ENCODE measurements at regions not wholly inside any gene's neighbourhood (a gene's known extent, or its start where the extent isn't known, plus 50 kb on each side); places are given as distances from the start of the nearest gene placed in this dataset.

GRCh38 chr17:34008125-34008524 is 247.0 kb upstream of the CCL2 start:
- no peak overlapping the region for H3K4me3 Mint-ChIP-seq
- no peaks in the 10 kb centered on the region for H3K9me3 Mint-ChIP-seq
- H3K4me1 Mint-ChIP-seq (ENCODE audit: unreplicated experiment) = no peaks in the 10 kb centered on the region
- no peak for DNase-seq (ENCODE audit: extremely low spot score, unreplicated experiment)
- H3K27me3 Mint-ChIP-seq = no peaks in the 10 kb centered on the region
- H3K36me3 Mint-ChIP-seq = no peaks in the 10 kb centered on the region
- TF ChIP-seq, protein P1, sequence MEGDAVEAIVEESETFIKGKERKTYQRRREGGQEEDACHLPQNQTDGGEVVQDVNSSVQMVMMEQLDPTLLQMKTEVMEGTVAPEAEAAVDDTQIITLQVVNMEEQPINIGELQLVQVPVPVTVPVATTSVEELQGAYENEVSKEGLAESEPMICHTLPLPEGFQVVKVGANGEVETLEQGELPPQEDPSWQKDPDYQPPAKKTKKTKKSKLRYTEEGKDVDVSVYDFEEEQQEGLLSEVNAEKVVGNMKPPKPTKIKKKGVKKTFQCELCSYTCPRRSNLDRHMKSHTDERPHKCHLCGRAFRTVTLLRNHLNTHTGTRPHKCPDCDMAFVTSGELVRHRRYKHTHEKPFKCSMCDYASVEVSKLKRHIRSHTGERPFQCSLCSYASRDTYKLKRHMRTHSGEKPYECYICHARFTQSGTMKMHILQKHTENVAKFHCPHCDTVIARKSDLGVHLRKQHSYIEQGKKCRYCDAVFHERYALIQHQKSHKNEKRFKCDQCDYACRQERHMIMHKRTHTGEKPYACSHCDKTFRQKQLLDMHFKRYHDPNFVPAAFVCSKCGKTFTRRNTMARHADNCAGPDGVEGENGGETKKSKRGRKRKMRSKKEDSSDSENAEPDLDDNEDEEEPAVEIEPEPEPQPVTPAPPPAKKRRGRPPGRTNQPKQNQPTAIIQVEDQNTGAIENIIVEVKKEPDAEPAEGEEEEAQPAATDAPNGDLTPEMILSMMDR (conservative IDR thresholded peaks at IDR 0.05) = no peak
- H3K27ac Mint-ChIP-seq = peak overlapping the region; percentile 78

GRCh38 chr17:34009912-34010311 is 245.2 kb upstream of the CCL2 start:
- Mint-ChIP-seq H3K27ac (no peak overlapping the region), H3K36me3 (no peaks in the 10 kb centered on the region), H3K4me1 (ENCODE audit: unreplicated experiment) (no peaks in the 10 kb centered on the region), H3K27me3 (peaks cover 3% of the 10 kb centered on the region), H3K9me3 (no peaks in the 10 kb centered on the region), H3K4me3 (no peak overlapping the region)
- TF ChIP-seq, protein P1 (conservative IDR thresholded peaks at IDR 0.05) = no peak
- DNase-seq (ENCODE audit: extremely low spot score, unreplicated experiment) = no peak

- Mint-ChIP-seq H3K4me3 (no peak overlapping the region), H3K9me3 (no peaks in the 10 kb centered on the region), H3K27ac (no peak overlapping the region), H3K4me1 (ENCODE audit: unreplicated experiment) (no peaks in the 10 kb centered on the region), H3K27me3 (peaks cover 3% of the 10 kb centered on the region), H3K36me3 (no peaks in the 10 kb centered on the region)
- no peak for DNase-seq (ENCODE audit: extremely low spot score, unreplicated experiment)
- TF ChIP-seq, protein P1 (conservative IDR thresholded peaks at IDR 0.05) = no peak
These were observed 244.6 kb upstream of the CCL2 start for GRCh38 chr17:34010534-34010933.

DNA sequence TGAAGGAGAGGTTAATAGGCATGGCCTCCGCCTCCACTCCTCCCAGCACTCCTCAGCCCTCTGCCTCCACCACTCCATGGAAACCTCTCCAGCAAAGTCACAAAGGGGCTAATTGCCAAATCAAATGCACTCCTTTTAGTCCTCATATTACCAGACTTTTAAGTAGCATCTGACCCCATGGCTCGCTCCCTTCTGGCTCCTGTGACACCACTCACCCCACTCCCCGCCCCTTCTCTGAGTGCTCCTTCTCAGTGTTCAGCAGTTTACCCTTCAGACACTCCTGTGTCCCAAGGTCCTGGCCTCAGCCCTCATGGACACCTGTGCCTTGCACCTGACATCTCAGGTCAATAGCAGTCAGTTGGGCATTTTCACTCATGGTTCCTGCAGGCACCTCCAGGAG is 243.5 kb upstream of the CCL2 start:
- Mint-ChIP-seq H3K4me1 (ENCODE audit: unreplicated experiment) (no peaks in the 10 kb centered on the region), H3K27me3 (peaks cover 3% of the 10 kb centered on the region), H3K36me3 (no peaks in the 10 kb centered on the region), H3K4me3 (no peak overlapping the region), H3K9me3 (no peaks in the 10 kb centered on the region), H3K27ac (no peak overlapping the region)
- DNase-seq (ENCODE audit: extremely low spot score, unreplicated experiment) = no peak
- TF ChIP-seq, protein P1 (conservative IDR thresholded peaks at IDR 0.05) = no peak

GRCh38 chr17:34012709-34013375 is 242.2 kb upstream of the CCL2 start:
- Mint-ChIP-seq H3K4me3 (no peak overlapping the region), H3K27ac (no peak overlapping the region), H3K4me1 (ENCODE audit: unreplicated experiment) (no peaks in the 10 kb centered on the region), H3K9me3 (no peaks in the 10 kb centered on the region), H3K36me3 (no peaks in the 10 kb centered on the region), H3K27me3 (peaks cover 3% of the 10 kb centered on the region)
- no peak for DNase-seq (ENCODE audit: extremely low spot score, unreplicated experiment)
- TF ChIP-seq, protein P1 (conservative IDR thresholded peaks at IDR 0.05) = no peak
